Subcutaneous abdominal adipose tissue (tissue), 5 donors: ENCODE measurements at regions not wholly inside any gene's neighbourhood (a gene's known extent, or its start where the extent isn't known, plus 50 kb on each side); places are given as distances from the start of the nearest gene placed in this dataset.

Experiments used
- H3K27ac ChIP-seq: one replicate; pipeline ENCODE4 v1.7.0; 2013; ENCODE audit warnings: low read depth, mild to moderate bottlenecking, inconsistent platforms, low read length, moderate library complexity
- H3K27me3 ChIP-seq, 5 donors: one replicate each; pipeline ENCODE4 v1.7.0; 2013; ENCODE audit warnings: low read length in 5 of 5, inconsistent platforms in 1 of 5; ENCODE audit not compliant: control insufficient read depth in 5 of 5, insufficient read depth in 4 of 5
- H3K36me3 ChIP-seq, 5 donors: one replicate each; pipeline ENCODE4 v1.7.0; 2013; ENCODE audit warnings: low read length in 5 of 5; ENCODE audit not compliant: control insufficient read depth in 5 of 5, insufficient read depth in 5 of 5
- H3K4me1 ChIP-seq, 5 donors: one replicate each; pipeline ENCODE4 v1.7.0; 2013; ENCODE audit warnings: low read length in 5 of 5, mild to moderate bottlenecking in 3 of 5, moderate library complexity in 1 of 5; ENCODE audit not compliant: control insufficient read depth in 5 of 5, insufficient read depth in 5 of 5
- H3K4me3 ChIP-seq, 5 donors: one replicate each; pipeline ENCODE4 v1.7.0; 2013; ENCODE audit warnings: low read length in 5 of 5, low read depth in 1 of 5
- H3K9ac ChIP-seq, 5 donors: one replicate each; pipeline ENCODE4 v1.7.0; 2013; ENCODE audit warnings: low read length in 5 of 5, mild to moderate bottlenecking in 4 of 5, moderate library complexity in 3 of 5
- H3K9me3 ChIP-seq, 5 donors: one replicate each; pipeline ENCODE4 v1.7.0; 2013; ENCODE audit warnings: low read length in 5 of 5; ENCODE audit not compliant: control insufficient read depth in 5 of 5
- donor health status: healthy.
- donor health status: healthy.
- donor health status: healthy.
- donor health status: healthy.
- donor health status: healthy.

DNA sequence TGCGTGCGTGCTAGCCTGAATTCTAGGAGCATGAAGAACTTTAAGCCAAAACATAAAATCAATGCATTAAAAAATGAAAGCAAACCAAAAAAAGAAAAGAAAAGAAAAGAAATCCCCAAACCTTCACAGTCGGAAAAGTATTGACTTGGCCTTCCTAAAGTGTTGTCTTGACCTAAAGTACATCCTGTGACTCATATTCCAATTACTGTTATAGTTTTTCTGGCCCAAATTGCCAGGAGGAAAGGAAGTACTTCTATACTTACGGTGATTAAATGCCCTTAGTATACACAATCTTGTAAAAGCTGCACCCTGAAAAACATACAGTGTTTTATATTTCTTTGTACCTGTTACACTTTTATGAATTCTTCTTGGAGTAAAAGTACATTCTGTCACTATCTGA lies 512.8 kb downstream of the ANKRD50 start:
- H3K27me3 ChIP-seq = no peaks in the 10 kb centered on the region
- H3K4me3 ChIP-seq = no peak overlapping the region
- H3K4me1 ChIP-seq = peaks cover 0 to 13% (median 0%) of the 10 kb centered on the region in 5 donors
- no peaks in the 10 kb centered on the region for H3K9me3 ChIP-seq
- no peak overlapping the region for H3K27ac ChIP-seq
- no peaks in the 10 kb centered on the region for H3K36me3 ChIP-seq
- H3K9ac ChIP-seq = no peak overlapping the region

DNA sequence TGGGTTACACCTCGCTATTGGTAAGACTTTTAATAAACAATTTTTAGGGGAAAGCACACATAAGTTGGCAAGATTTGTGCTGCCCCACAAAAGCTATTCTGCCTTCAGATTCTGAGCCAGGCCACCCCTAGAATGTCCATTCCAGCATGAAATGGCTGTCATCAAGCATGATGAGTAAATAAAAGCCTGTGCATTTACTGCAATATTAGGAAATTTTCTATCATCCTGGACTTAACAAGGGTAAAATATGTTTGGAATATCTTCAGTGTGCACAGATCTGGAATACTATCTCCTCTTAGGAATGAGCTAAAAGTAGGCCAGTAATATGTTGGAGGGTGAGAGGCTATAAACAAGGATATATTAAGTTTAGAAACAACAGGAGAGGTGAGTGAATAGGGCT lies 510.9 kb downstream of the ANKRD50 start:
- Histone ChIP-seq H3K9me3 (no peaks in the 10 kb centered on the region), H3K27me3 (no peaks in the 10 kb centered on the region), H3K4me3 (no peak overlapping the region), H3K9ac (no peak overlapping the region), H3K27ac (peak overlapping the region; percentile 21), H3K4me1 (peaks cover 0 to 13% (median 0%) of the 10 kb centered on the region in 5 donors), H3K36me3 (no peaks in the 10 kb centered on the region)

DNA sequence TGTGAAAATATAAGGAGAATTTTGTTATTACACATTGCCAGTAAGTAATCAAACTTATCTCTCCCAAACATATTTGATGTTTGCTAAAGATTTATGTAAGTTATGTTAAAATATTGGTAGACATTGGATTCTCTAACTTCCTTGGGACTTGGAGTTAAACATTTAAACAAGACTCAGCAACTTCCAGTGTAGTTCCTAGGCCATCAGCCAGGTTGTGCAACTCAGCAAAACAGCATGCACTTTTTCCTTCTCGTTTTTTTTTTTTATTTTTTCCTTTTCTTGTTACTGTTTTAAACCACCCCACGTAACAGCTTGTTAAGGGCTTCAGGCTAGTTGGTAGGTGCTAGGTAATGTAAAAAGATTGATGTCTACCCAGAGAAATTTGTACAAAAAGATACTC lies 510.4 kb downstream of the ANKRD50 start:
- Histone ChIP-seq H3K36me3 (no peaks in the 10 kb centered on the region), H3K4me1 (peaks cover 0 to 13% (median 0%) of the 10 kb centered on the region in 5 donors), H3K9ac (no peak overlapping the region), H3K4me3 (no peak overlapping the region), H3K27ac (peak overlapping the region; percentile 21), H3K9me3 (no peaks in the 10 kb centered on the region), H3K27me3 (no peaks in the 10 kb centered on the region)

DNA sequence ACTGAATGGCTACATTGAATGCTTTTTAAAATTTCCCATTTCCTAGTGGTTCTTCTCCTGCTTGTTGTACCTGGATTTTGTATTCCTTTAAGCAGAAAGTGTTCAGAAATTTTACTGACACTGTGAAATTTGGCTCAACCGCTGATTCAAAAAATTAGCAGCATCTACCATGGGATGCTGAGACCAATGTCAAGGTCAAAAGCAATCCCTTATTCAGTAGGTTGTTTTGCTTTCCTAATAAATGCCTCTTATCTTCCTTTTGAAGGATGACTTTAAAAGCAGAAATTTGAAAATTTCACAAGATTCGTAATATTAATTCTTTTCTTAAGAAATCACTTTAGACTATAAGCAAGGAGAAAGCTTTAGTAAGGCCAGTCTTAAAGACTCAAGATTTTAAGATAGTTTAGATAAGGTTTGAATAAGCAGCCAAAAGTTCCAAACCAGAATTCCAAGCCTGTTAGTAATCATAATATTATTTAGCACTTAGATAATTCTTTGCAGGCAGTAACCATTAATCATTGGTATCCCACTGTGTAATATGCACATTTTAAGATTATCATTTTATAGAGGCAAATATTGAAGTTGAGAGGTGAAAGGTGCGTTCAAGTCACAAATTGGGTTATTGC lies 508.8 kb downstream of the ANKRD50 start:
- no peak overlapping the region for H3K9ac ChIP-seq
- no peaks in the 10 kb centered on the region for H3K9me3 ChIP-seq
- H3K27me3 ChIP-seq = no peaks in the 10 kb centered on the region
- no peak overlapping the region for H3K27ac ChIP-seq
- H3K4me1 ChIP-seq = peaks cover 0 to 13% (median 0%) of the 10 kb centered on the region in 5 donors
- no peaks in the 10 kb centered on the region for H3K36me3 ChIP-seq
- H3K4me3 ChIP-seq = no peak overlapping the region

DNA sequence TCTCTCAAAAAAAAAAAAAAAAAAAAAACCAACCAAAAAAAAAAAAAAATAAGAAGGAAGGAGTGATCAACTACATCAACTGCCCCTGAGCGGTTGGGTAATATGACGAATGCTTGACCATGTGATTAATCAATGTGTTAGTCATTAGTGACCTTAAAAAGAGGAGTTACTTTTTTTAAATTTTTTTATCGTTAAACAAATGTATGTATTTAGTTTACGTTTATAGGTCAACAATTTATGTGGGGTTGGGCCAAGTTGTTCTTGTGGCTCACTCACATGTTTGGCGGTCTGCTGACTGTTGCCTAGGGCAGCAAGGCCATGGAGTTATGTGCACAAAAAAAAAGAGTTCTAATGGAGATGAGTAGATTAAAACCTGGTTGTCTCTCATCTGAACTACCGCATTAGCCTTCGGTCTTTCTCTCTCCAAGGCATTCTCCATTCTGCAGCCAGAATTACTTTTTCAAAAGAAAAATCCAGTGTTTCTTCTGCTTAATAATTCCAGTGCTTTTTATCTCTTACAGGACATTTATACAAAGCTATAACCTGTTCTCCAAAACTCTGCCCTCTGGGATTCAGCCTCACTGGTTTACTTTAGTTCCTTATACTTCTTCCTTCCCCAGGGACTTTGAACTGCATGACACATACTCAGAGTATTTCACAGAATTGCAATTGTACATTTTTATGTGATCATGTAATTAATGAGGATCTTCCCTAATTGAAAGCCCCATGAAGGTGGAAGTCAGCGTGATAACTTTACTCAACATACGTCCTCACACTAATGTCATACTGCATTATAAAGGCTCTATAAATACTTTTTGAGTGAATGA lies 505.5 kb downstream of the ANKRD50 start:
- no peak overlapping the region for H3K9ac ChIP-seq
- H3K27me3 ChIP-seq = no peaks in the 10 kb centered on the region
- H3K9me3 ChIP-seq = no peaks in the 10 kb centered on the region
- no peaks in the 10 kb centered on the region for H3K36me3 ChIP-seq
- H3K4me1 ChIP-seq = peaks cover 0 to 8% (median 0%) of the 10 kb centered on the region in 5 donors
- H3K4me3 ChIP-seq = no peak overlapping the region
- H3K27ac ChIP-seq = no peak overlapping the region

DNA sequence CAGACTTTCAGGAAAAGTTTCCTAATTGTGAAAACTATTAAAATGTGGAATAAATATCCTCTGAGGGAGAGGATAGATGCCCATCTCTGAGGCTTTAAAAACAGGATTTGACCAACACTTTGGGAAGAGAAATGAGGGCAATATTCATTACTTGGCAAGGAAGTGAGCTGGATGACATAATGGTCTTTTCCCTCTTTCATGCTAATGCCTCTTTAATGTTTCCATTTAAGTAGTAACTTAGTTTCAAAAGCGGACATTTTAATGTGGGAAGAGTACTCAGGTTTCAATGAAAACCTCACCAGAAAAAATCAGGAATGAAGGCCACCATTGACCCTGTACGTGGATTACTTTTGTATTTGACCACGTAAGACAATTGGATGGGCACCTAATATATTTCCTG lies 503.3 kb downstream of the ANKRD50 start:
- no peaks in the 10 kb centered on the region for H3K36me3 ChIP-seq
- no peak overlapping the region for H3K27ac ChIP-seq
- no peak overlapping the region for H3K9ac ChIP-seq
- peaks cover 0 to 15% (median 7%) of the 10 kb centered on the region in 5 donors for H3K4me1 ChIP-seq
- H3K9me3 ChIP-seq = no peaks in the 10 kb centered on the region
- H3K27me3 ChIP-seq = no peaks in the 10 kb centered on the region
- H3K4me3 ChIP-seq = no peak overlapping the region

DNA sequence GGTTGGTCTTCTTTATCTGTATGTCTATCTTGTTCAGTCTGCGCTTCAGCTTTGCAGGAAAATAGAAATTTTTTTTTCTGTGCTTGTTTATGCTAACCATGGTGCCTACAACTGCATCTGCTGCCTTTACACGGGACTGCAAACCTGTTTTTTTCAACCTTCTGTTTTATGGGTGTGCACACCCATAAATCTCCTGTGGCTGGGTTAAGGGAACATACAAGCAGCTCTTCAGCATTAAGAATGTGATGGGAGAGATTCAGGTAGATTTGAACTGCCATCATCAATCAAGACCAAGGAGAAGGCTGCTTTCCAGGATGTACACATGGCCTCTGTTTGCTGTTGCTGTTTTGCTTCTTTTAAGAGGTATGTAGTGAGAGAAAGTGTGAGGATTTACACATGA lies 502.9 kb downstream of the ANKRD50 start:
- no peaks in the 10 kb centered on the region for H3K9me3 ChIP-seq
- H3K27me3 ChIP-seq = no peaks in the 10 kb centered on the region
- H3K4me1 ChIP-seq = peaks cover 0 to 15% (median 7%) of the 10 kb centered on the region in 5 donors
- H3K4me3 ChIP-seq = no peak overlapping the region
- H3K36me3 ChIP-seq = no peaks in the 10 kb centered on the region
- no peak overlapping the region for H3K9ac ChIP-seq
- H3K27ac ChIP-seq = no peak overlapping the region

DNA sequence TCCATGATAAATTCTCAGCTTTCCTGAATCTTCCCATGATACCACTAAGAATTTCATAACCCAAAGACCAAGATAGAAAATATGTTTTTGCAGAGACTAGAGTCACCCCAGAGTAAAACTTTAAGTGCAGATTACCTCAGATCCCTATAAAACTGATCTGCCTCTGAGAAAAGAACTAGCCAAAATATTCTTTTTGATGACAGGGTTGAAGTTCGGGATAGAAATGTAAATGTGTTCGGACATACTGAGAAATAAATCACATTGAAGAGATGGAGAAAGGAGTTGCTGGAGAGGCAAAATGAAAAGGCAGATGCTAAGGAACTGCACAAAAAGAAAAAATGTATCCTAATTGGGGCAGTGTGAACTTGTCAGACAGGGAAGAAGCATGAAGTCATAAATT lies 501.8 kb downstream of the ANKRD50 start:
- Histone ChIP-seq H3K36me3 (no peaks in the 10 kb centered on the region), H3K4me1 (peaks cover 0 to 15% (median 7%) of the 10 kb centered on the region in 5 donors), H3K4me3 (no peak overlapping the region), H3K27ac (no peak overlapping the region), H3K9ac (no peak overlapping the region), H3K9me3 (no peaks in the 10 kb centered on the region), H3K27me3 (no peaks in the 10 kb centered on the region)

DNA sequence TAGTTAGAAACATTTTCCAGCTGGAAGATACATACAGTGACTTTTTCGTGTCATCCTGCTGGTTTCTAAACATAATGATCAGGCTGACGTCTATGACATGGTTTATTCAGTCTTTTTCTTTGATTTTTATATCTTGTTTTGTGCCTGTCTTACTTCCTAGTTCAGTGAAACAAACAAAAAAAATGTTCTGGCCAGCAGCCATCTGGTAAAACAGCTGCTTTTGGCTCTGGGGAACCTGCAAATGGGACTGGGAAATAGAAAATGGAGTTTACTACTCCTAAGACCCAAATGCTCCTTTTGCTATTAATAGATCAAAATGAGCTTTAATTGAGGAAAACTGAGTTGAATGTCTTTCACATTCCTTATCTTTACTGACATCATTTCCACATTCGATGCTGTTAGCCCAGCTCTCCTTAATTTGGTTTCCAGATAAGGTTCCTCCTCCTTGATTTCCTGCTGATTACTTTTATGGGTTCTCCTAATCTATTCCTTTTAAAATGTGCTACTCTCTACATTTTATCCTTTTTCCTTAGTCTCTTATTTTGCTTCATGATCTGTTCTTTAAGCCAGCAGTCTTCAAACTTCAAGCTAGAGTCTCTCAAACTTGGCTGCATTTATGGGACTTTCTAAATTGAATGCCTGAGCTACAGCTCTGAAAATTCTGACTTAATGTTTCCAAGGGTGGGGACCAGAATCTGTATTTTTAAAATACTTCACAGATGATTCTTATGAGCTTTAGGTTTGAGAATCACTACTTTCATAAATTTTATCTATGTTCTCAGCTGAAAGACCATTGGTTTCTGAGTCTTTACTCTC lies 499.5 kb downstream of the ANKRD50 start:
- H3K36me3 ChIP-seq = no peaks in the 10 kb centered on the region
- peak overlapping the region in 1 of 5 donors; percentile 13 for H3K4me3 ChIP-seq
- H3K9ac ChIP-seq = no peak overlapping the region
- H3K9me3 ChIP-seq = no peaks in the 10 kb centered on the region
- no peak overlapping the region for H3K27ac ChIP-seq
- no peaks in the 10 kb centered on the region for H3K27me3 ChIP-seq
- H3K4me1 ChIP-seq = peaks cover 0 to 15% (median 7%) of the 10 kb centered on the region in 5 donors

DNA sequence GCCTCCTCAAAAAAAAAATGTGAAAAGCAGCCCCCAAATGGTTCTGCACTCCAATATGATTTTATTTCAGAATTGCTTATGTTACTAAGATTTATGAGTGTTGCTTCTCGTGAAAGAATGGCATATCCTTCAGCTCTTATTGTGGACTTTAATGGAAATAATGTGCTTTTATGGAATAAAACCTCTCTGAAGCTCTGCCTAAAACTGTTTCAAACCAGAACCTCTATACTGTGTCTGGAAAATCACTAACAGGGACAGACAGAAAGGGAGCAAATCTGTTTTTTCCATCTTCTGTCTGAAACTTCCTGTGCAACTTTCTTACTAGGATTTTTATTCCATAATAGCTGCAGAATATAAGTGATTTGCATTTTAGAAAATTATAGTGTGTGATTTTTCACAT lies 493.1 kb downstream of the ANKRD50 start:
- Histone ChIP-seq H3K27ac (no peak overlapping the region), H3K4me3 (no peak overlapping the region), H3K4me1 (no peaks in the 10 kb centered on the region), H3K9me3 (no peaks in the 10 kb centered on the region), H3K27me3 (no peaks in the 10 kb centered on the region), H3K9ac (no peak overlapping the region), H3K36me3 (no peaks in the 10 kb centered on the region)
